ENCODE measurements at regions not wholly inside any gene's neighbourhood (a gene's known extent, or its start where the extent isn't known, plus 50 kb on each side); places are given as distances from the start of the nearest gene placed in this dataset.

- no peak overlapping the region for H3K4me3 ChIP-seq (ENCODE audit: low read length)
- TF ChIP-seq ZNF274 (IDR thresholded peaks at IDR 0.05; ENCODE audit: low read depth, low read length), result no peak
Observed at GRCh38 chrX:39749135-39749534, 348.6 kb downstream of the BCOR start.

- H3K4me3 ChIP-seq (ENCODE audit: low read length), result no peak overlapping the region
- TF ChIP-seq ZNF274 (IDR thresholded peaks at IDR 0.05; ENCODE audit: low read depth, low read length), result no peak
Observed at GRCh38 chrX:39749728-39750127, 348.0 kb downstream of the BCOR start.

GRCh38 chrX:39750256-39750790, 347.4 kb downstream of the BCOR start:
- TF ChIP-seq ZNF274 (IDR thresholded peaks at IDR 0.05; ENCODE audit: low read depth, low read length), result no peak
- no peak overlapping the region for H3K4me3 ChIP-seq (ENCODE audit: low read length)

DNA sequence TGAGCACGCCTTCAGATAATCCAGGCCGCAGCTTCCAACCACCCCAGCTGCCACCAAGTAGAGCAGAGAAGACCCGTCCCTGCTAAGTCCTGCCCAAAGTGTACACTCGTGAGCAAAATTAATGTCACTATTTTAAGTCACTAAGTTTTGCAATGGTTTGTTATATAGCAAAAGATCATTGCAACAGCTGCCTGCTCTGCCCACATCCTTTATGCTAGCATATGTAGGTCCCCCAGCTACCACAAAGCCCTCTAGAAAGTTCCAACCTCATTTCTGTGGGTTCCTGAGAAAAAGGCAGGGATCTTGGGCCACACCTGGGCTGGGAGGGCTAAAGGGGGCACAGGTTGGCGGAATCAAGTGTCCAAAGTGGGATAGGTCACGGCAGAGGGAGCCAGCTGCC, 346.9 kb downstream of the BCOR start:
- H3K4me3 ChIP-seq (ENCODE audit: low read length), result no peak overlapping the region
- TF ChIP-seq ZNF274 (IDR thresholded peaks at IDR 0.05; ENCODE audit: low read depth, low read length), result no peak

- TF ChIP-seq ZNF274 (IDR thresholded peaks at IDR 0.05; ENCODE audit: low read depth, low read length), result no peak
Observed at GRCh38 chrX:39752815-39753214, 344.9 kb downstream of the BCOR start.

GRCh38 chrX:39753293-39753996, 344.3 kb downstream of the BCOR start:
- H3K4me3 ChIP-seq (ENCODE audit: low read length), result no peak overlapping the region
- TF ChIP-seq ZNF274 (IDR thresholded peaks at IDR 0.05; ENCODE audit: low read depth, low read length), result no peak

More at GRCh38 chrX:39752815-39753214, 344.9 kb downstream of the BCOR start:
- no peak overlapping the region for H3K4me3 ChIP-seq (ENCODE audit: low read length)

GRCh38 chrX:39755143-39756032, 342.4 kb downstream of the BCOR start:
- H3K4me3 ChIP-seq (ENCODE audit: low read length), result no peak overlapping the region
- TF ChIP-seq ZNF274 (IDR thresholded peaks at IDR 0.05; ENCODE audit: low read depth, low read length), result no peak

- no peak for TF ChIP-seq ZNF274 (IDR thresholded peaks at IDR 0.05; ENCODE audit: low read depth, low read length)
- no peak overlapping the region for H3K4me3 ChIP-seq (ENCODE audit: low read length)
Observed at GRCh38 chrX:39756086-39756883, 341.5 kb downstream of the BCOR start.

DNA sequence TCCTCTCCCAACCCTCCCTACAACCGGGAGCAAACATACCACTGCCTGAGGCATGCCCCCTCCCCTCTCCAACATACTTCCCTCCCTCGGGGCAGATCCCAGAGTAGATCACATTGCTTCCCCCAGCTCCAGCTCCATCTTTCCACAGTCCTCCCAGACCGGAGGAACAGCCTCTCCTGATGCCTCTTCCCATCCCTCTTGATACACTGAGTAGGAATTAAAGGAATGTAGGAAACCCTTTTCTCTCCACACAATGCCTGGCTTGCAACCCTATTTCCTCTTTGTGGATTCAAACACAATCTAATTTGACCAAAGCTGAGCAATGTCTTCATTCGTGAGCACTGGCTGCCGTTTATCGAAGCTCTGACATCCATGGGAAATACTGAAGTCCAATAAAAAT, 339.8 kb downstream of the BCOR start:
- no peak for TF ChIP-seq ZNF274 (IDR thresholded peaks at IDR 0.05; ENCODE audit: low read depth, low read length)
- H3K4me3 ChIP-seq (ENCODE audit: low read length), result no peak overlapping the region

DNA sequence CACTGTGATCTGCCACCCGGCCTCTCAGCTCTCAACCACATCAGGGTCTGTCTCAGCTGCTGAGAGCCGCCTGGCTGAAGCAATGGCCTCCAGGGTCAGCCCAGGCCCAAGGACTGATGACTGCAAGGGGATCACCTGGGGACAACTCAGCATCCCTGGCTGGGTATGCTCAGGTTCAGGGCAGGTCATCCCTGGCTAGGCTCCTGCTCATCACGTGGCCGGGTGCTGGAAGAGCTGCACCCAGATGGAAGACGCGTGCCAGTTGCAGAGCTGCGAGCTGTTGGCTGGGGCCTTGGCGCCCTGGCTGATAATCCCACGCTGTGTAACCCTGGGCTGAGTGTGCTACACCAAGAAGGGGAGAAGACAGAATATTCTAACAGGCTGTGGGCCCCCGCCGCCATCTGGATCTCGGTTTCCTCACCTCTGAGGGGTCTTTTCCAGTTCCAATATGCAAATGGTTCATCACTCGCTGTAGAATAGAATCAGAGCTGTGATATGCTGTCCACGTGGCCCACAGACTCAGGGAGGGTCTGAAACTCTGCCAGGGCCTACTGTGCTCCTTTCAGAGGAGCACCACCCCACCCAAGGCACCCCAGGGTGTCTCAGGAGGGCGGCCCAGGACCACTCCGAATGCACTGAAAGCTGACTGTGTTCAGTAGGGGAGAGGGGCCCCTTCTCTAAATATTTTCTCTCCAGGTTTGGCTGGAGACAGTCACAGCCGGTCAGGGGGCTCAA, 338.8 kb downstream of the BCOR start:
- H3K4me3 ChIP-seq (ENCODE audit: low read length), result no peak overlapping the region
- TF ChIP-seq ZNF274 (IDR thresholded peaks at IDR 0.05; ENCODE audit: low read depth, low read length), result no peak

DNA sequence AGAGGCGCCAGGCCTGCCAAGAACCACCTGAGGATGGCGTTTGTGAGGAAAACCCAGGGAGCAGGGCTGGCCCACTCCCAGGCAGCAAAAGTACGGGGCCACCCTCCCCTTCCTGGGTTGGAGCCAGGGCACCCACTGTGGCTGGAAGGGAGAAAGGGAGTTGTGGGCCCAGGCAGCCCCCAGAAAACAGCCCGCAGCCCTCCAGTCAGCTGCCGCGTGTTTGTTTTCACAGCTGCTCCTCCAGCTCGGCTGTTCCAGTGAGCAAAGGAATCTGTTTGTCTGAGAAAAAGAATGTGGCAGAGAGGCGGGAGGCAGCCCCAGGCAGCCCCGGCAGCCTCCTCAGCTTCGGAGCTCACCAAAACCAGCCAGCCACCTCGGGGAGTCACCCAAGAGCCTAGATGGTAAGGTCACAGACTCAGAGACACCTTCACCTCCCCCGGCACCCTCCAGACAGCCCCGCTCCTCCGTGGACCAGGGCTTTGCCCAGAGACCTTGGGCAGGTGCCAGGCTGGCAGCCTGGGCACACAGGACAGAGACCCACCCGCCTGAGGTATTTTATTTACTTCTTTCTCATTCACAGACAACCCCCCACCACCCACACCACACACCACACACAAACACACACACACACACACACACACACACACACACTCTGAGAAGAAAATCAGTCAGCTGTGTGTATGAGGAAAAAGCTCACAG, 338.1 kb downstream of the BCOR start:
- TF ChIP-seq ZNF274 (IDR thresholded peaks at IDR 0.05; ENCODE audit: low read depth, low read length), result no peak
- H3K4me3 ChIP-seq (ENCODE audit: low read length), result no peak overlapping the region

GRCh38 chrX:39760930-39761329, 336.8 kb downstream of the BCOR start:
- no peak overlapping the region for H3K4me3 ChIP-seq (ENCODE audit: low read length)
- no peak for TF ChIP-seq ZNF274 (IDR thresholded peaks at IDR 0.05; ENCODE audit: low read depth, low read length)
